ENCODE measurements at regions not wholly inside any gene's neighbourhood (a gene's known extent, or its start where the extent isn't known, plus 50 kb on each side); places are given as distances from the start of the nearest gene placed in this dataset.

GRCh38 chr18:5806860-5807259, 88.5 kb downstream of the TMEM200C start:
- DNase-seq (no peak), ATAC-seq (no peak)
- Histone ChIP-seq H3K36me3 (no peaks in the 10 kb centered on the region), H3K4me1 (no peaks in the 10 kb centered on the region), H3K4me3 (no peak overlapping the region), H3K27ac (no peak overlapping the region), H3K27me3 (peaks cover 0 to 8% (median 0%) of the 10 kb centered on the region in 7 donors), H3K9me3 (peaks cover 0 to 56% (median 4%) of the 10 kb centered on the region in 11 donors)
- intact Hi-C loops (cut with DNase I): no loop called here
- WGBS, 2 donors: 84 to 85% methylated on average over 5 of the region's 5 CpGs
- TF ChIP-seq CTCF (IDR thresholded peaks at IDR 0.05): no peak

GRCh38 chr18:5787936-5788335, 107.4 kb downstream of the TMEM200C start:
- intact Hi-C loops (cut with DNase I): no loop called here
- 0 to 36% methylated on average over 1 of the region's 1 CpG for WGBS, 2 donors
- no peak overlapping the region for H3K27ac ChIP-seq
- DNase-seq (no peak), ATAC-seq (no peak)
- no peaks in the 10 kb centered on the region for H3K27me3 ChIP-seq
- no peaks in the 10 kb centered on the region for H3K36me3 ChIP-seq
- TF ChIP-seq CTCF (IDR thresholded peaks at IDR 0.05): no peak
- H3K4me3 ChIP-seq: no peak overlapping the region
- H3K9me3 ChIP-seq: peaks cover 0 to 12% (median 0%) of the 10 kb centered on the region in 11 donors
- no peaks in the 10 kb centered on the region for H3K4me1 ChIP-seq

GRCh38 chr18:5779922-5780321, 115.4 kb downstream of the TMEM200C start:
- H3K36me3 ChIP-seq: no peaks in the 10 kb centered on the region
- H3K4me3 ChIP-seq: no peak overlapping the region
- no peak for TF ChIP-seq CTCF (IDR thresholded peaks at IDR 0.05)
- H3K9me3 ChIP-seq: peaks cover 0 to 12% (median 0%) of the 10 kb centered on the region in 11 donors
- WGBS, 2 donors: 46 to 54% methylated on average over 2 of the region's 2 CpGs
- ATAC-seq (no peak), DNase-seq (no peak)
- intact Hi-C loops (cut with DNase I): no loop called here
- no peak overlapping the region for H3K27ac ChIP-seq
- peaks cover 0 to 20% (median 0%) of the 10 kb centered on the region in 7 donors for H3K27me3 ChIP-seq
- no peaks in the 10 kb centered on the region for H3K4me1 ChIP-seq

- H3K36me3 ChIP-seq: no peaks in the 10 kb centered on the region
- H3K9me3 ChIP-seq: no peaks in the 10 kb centered on the region
- H3K27me3 ChIP-seq: peaks cover 0 to 10% (median 2%) of the 10 kb centered on the region in 7 donors
- no peaks in the 10 kb centered on the region for H3K4me1 ChIP-seq
- no peak overlapping the region for H3K27ac ChIP-seq
- H3K4me3 ChIP-seq: no peak overlapping the region
- ATAC-seq: no peak
- intact Hi-C loops (cut with DNase I): no loop called here
- DNase-seq: no peak
- no peak for TF ChIP-seq CTCF (IDR thresholded peaks at IDR 0.05)
- 52 to 53% methylated on average over 14 of the region's 14 CpGs for WGBS, 2 donors
Observed at GRCh38 chr18:5772306-5773105, 122.8 kb downstream of the TMEM200C start.

All from heart right ventricle (tissue), 16 donors.